A673 (cell line): ENCODE measurements at regions not wholly inside any gene's neighbourhood (a gene's known extent, or its start where the extent isn't known, plus 50 kb on each side); places are given as distances from the start of the nearest gene placed in this dataset.

Experiments
- BruUV-seq: library from RNA; stranded (reverse); fragments of 400-500 nt; replicated peaks from 2 replicates; lab custom pipeline; 2021; lab: Mats Ljungman, UMichigan
- CTCF ChIA-PET: fragments of 300-600 bp; sonication (Branson Sonifier 250); formaldehyde crosslinking; loops from one replicate; lab custom pipeline; 2022; ENCODE audit warnings: antibody characterized with exemption; lab: Charles Lee
- POLR2A ChIA-PET: fragments of 300-600 bp; sonication (Branson Sonifier 250); formaldehyde crosslinking; loops from one replicate; lab custom pipeline; 2022; ENCODE audit warnings: antibody characterized with exemption; ENCODE audit not compliant: low non-redundant PET; lab: Charles Lee
- DNase-seq: peaks from one replicate; pipeline ENCODE4 v3.0.0-alpha.2; 2015; ENCODE audit warnings: low spot score
- H3K27ac ChIP-seq: fragments of 200-600 bp; sonication (generic); 2 replicates; pipeline ENCODE4 v1.5.1; 2016; ENCODE audit warnings: mixed run types, low read depth, mild to moderate bottlenecking, mixed read lengths, antibody characterized with exemption, low read length; ENCODE audit not compliant: poor library complexity, severe bottlenecking
- H3K27me3 ChIP-seq: fragments of 200-600 bp; sonication (generic); replicated peaks from 2 replicates; pipeline ENCODE4 v1.6.1; 2017; ENCODE audit warnings: mixed run types, low read depth, mild to moderate bottlenecking, mixed read lengths, antibody characterized with exemption, low read length; ENCODE audit not compliant: insufficient read depth, poor library complexity
- H3K36me3 ChIP-seq: fragments of 200-600 bp; sonication (generic); 2 replicates; pipeline ENCODE4 v1.6.1; 2016; ENCODE audit warnings: mixed run types, mild to moderate bottlenecking, mixed read lengths, antibody characterized with exemption, low read length; ENCODE audit not compliant: insufficient read depth, poor library complexity, severe bottlenecking
- H3K4me1 ChIP-seq: fragments of 200-600 bp; sonication (generic); 2 replicates; pipeline ENCODE4 v1.6.1; 2017; ENCODE audit warnings: mixed run types, mild to moderate bottlenecking, mixed read lengths, antibody characterized with exemption, low read length; ENCODE audit not compliant: insufficient read depth, poor library complexity, severe bottlenecking
- H3K4me3 ChIP-seq: fragments of 200-600 bp; sonication (generic); 2 replicates; pipeline ENCODE4 v1.5.1; 2016; ENCODE audit warnings: low read depth, mixed run types, mild to moderate bottlenecking, mixed read lengths, low read length; ENCODE audit not compliant: poor library complexity, severe bottlenecking
- H3K9me3 ChIP-seq: fragments of 200-600 bp; sonication (generic); 2 replicates; pipeline ENCODE4 v1.6.1; 2016; ENCODE audit warnings: mixed run types, low read depth, mild to moderate bottlenecking, mixed read lengths, antibody characterized with exemption, low read length; ENCODE audit not compliant: poor library complexity, severe bottlenecking
- CTCF ChIP-seq: fragments of 300-800, 200-600 bp; sonication (generic); conservative IDR thresholded peaks from 2 replicates; pipeline ENCODE4 v1.5.1; 2017; ENCODE audit warnings: low read depth, mild to moderate bottlenecking, antibody characterized with exemption, low read length, moderate library complexity, mixed read lengths
- EZH2 ChIP-seq: fragments of 200-600 bp; sonication (generic); IDR thresholded peaks from 2 replicates; pipeline ENCODE4 v1.6.1; 2017; ENCODE audit warnings: borderline replicate concordance, low read depth, mild to moderate bottlenecking, mixed read lengths, antibody characterized with exemption, low read length; ENCODE audit not compliant: poor library complexity, severe bottlenecking
- intact Hi-C: fragments of 100-400 bp; cut with micrococcal nuclease; formaldehyde crosslinking; loops from one replicate; pipeline ENCODE4 v1.10.0; 2022; ENCODE audit not compliant: unreplicated experiment

DNA sequence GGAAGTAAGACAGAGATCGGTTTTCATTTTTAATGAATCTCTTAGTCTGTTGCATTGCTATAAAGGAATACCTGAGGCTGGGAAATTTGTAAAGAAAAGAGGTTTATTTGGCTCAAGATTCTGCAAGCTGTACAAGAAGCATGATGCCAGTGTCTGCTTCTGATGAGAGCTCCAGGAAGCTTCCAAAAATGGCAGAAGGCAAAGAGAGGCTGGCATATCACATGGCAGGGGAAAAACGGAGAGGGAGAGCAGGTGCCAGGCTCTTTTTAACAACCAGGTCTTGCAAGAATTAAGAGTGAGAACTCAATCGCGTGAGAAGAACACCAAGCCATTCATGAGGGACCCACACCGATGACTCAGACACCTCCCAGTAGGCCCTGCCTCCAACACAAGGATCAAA is 125.0 kb upstream of the THSD7A start:
- Histone ChIP-seq H3K4me3 (no peak overlapping the region), H3K27me3 (no peaks in the 10 kb centered on the region), H3K4me1 (no peaks in the 10 kb centered on the region), H3K36me3 (no peaks in the 10 kb centered on the region), H3K27ac (no peak overlapping the region), H3K9me3 (no peaks in the 10 kb centered on the region)
- ChIA-PET POLR2A (no interaction called here), CTCF (no interaction called here)
- intact Hi-C loops: no loop called here
- BruUV-seq: no TSS peak
- DNase-seq: no peak
- TF ChIP-seq CTCF (no peak), EZH2 (no peak)

DNA sequence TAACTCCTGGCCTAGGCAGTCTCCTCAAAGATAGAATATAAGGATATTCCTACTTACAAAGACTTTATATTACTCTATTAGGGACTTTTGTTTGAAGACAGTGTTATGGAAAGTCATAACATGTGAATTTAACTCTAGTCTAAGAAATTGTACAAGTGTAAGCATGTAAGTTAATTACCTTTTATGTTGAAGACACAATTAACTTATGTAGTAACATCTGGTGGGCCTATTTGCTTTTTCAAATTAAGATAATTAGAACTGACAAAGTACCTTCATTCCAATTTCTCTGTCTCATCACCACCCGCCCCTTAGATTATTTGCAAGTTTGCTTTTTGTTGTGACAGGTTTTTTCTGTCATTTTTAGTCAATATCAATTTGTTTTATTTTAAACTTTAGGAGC is 126.0 kb upstream of the THSD7A start:
- no TSS peak for BruUV-seq
- intact Hi-C loops: no loop called here
- Histone ChIP-seq H3K27ac (no peak overlapping the region), H3K4me1 (no peaks in the 10 kb centered on the region), H3K4me3 (no peak overlapping the region), H3K9me3 (no peaks in the 10 kb centered on the region), H3K27me3 (no peaks in the 10 kb centered on the region), H3K36me3 (no peaks in the 10 kb centered on the region)
- CTCF ChIA-PET: interaction anchor here (0.6 kb wide), 1 partner anchor 500 kb away, joined by 3 read pairs; no protein-coding TSS in a partner anchor
- POLR2A ChIA-PET: no interaction called here
- no peak for DNase-seq
- TF ChIP-seq EZH2 (no peak), CTCF (no peak)

DNA sequence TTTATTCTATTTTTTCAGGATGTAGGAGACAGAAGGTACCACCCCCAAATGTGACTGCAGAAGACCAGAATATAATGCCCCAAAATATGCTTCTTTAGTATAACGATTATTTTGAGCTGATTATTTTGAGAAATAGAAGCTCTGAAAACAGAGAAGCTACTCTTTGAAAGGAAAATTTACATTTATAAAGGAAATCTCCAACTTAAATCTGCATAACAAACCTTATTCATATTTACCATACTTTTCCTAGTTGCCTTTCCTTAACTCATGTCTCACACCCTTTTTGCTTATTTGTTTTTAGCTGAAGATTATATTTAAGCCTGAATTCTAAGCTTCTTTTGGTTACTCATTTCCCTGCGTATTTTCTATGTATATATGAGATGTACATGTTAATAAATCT is 127.1 kb upstream of the THSD7A start:
- no peak for DNase-seq
- H3K36me3 ChIP-seq: no peaks in the 10 kb centered on the region
- BruUV-seq: no TSS peak
- POLR2A ChIA-PET: no interaction called here
- no peaks in the 10 kb centered on the region for H3K27me3 ChIP-seq
- no peaks in the 10 kb centered on the region for H3K4me1 ChIP-seq
- TF ChIP-seq CTCF (no peak), EZH2 (no peak)
- CTCF ChIA-PET: no interaction called here
- intact Hi-C loops: no loop called here
- no peak overlapping the region for H3K4me3 ChIP-seq
- H3K27ac ChIP-seq: no peak overlapping the region
- no peaks in the 10 kb centered on the region for H3K9me3 ChIP-seq
